Smooth muscle cell of the brain vasculature (primary cell): ENCODE measurements at regions not wholly inside any gene's neighbourhood (a gene's known extent, or its start where the extent isn't known, plus 50 kb on each side); places are given as distances from the start of the nearest gene placed in this dataset.
A peak's percentile ranks its signal among the peaks of the same experiment; 100 is the strongest.
"Not testable (repeated sequence)": the region's sequence is repeated elsewhere in the genome, so short reads cannot be mapped to it uniquely, and the experiment has no call there.

ENCODE experiments used
- DNase-seq: peaks from one replicate; pipeline ENCODE4 v3.0.0-alpha.2; 2012; ENCODE audit warnings: low read depth, low spot score

- no peak for DNase-seq
Measured at GRCh38 chr10:59037018-59037389, 139.4 kb upstream of the PHYHIPL start.

DNA sequence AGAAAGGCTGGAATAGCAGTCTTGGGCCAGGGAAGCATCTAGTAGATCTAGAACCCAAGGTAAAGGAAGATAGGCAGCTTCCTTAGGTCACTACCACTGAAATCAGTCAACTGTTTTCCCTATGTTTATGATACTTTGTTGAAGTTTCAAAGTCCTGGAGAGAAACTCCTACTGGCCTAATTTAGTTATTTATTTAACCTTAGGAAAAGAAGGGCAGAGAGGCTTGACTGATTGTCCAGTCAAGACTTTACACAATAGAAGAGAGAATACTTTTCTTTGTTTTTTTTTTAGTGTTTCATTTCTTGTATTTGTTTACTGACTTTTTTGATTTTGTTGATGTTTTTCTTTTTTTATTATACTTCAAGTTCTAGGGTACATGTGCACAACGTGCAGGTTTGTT lies 138.9 kb upstream of the PHYHIPL start:
- no peak for DNase-seq

GRCh38 chr10:59043358-59043757 lies 133.1 kb upstream of the PHYHIPL start:
- DNase-seq = not testable (repeated sequence)

- no peak for DNase-seq
Measured at GRCh38 chr10:59047180-59047579, 129.3 kb upstream of the PHYHIPL start.

GRCh38 chr10:59047957-59048618 lies 128.4 kb upstream of the PHYHIPL start:
- DNase-seq = no peak

GRCh38 chr10:59053502-59053901 lies 122.9 kb upstream of the PHYHIPL start:
- DNase-seq = not testable (repeated sequence)

DNA sequence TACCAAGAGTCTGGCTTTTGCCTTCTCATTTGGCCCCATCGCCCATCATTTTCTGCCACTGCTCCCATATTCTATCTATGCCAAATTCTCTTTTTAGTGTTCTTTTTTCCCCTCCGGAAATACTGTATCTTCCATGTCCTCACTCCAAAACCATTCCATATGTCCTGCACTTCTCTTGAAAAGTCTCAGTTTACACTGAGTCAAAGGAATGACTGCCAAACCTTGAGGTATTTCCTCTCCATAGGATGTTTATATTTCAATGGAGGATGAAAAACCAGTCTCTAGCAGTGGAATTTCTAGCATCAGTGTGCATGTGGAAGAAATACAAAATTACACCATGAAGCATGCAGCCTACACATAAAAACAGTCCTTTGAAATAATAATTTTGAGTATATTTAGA lies 121.4 kb upstream of the PHYHIPL start:
- DNase-seq = no peak

- DNase-seq = no peak
Measured at GRCh38 chr10:59057345-59057744, 119.1 kb upstream of the PHYHIPL start.

- DNase-seq = no peak
Measured at GRCh38 chr10:59060852-59061251, 115.6 kb upstream of the PHYHIPL start.

DNA sequence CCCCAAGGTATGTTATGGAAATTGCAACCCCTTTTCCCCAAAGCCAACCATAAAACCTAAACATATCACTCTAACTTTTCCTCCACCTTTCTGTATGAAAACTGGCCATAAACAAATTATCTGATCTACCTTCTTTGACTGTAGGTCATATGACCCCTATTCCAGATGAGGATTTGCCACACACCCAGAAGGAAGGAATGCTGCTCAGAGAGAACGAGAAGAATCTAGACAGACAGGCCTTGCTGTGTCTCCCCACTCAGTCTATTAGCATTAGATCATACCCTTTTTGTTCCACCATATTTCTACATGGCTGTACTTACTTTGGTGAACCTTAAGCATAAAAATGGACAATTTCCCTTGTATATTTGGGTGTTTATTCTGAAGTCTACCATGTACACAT lies 113.0 kb upstream of the PHYHIPL start:
- no peak for DNase-seq

DNA sequence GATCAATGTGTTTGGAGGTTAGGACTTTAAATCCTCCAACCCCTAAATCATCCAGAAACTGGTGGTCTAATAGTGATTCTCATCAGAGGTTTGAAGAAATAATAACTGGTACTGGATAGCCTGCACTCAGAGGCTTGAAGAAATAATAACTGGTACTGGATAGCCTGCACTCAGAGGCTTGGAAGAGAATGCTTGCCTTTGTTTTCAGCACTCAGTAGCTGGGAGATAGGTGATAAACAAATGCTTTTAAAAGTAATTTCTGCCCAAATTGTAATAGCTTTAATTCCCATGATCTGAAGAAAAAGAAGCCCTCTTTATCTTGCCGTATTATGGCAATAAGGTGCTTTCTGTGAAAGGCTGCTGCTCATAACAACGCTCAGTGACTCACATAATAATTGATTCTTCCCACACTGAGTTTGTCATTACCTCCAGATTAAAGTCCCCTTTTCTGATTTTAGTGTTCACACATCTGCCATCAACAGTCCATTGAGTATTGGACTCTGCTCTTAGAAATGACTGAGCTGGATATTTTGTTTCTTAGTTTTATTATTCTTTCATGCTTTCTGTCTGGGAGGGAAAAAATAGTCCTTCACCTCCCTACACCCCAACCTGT lies 112.3 kb upstream of the PHYHIPL start:
- DNase-seq = no peak

DNA sequence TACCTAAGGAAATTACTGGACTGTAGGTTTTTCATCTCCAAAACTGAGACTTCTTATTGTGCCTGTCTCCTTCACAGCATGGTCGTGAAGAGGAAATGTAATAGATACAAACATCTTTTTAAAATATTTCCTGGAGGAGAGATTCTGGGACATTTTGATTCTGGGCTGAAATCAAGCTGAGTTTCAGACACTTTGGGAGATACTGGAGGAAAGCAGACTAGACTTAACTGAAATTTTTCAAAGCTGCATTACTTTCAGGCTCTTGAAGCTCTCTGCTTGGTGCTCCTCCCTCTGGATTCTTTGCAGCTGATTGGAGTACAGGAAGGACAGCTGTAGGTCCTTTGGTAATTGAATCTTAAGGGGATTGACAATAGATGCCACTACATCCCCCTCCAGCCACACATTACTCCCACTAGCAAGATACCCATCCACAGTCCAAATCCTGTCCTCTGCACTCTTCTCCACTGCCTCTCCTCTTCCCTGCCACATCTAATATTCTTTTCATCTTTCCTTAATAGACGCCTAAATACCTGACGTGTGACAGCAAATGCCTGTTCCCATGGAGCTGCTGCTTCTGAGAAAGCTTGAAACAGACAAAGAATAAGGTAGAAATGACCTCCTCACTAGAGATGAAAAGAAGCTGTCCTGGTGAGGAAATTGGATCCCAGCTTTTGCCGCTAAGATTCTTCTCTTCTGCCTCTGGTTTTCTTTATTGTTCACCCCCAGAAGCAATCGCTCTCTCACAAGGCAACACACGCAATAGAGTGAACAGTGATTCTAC lies 111.5 kb upstream of the PHYHIPL start:
- no peak for DNase-seq

DNA sequence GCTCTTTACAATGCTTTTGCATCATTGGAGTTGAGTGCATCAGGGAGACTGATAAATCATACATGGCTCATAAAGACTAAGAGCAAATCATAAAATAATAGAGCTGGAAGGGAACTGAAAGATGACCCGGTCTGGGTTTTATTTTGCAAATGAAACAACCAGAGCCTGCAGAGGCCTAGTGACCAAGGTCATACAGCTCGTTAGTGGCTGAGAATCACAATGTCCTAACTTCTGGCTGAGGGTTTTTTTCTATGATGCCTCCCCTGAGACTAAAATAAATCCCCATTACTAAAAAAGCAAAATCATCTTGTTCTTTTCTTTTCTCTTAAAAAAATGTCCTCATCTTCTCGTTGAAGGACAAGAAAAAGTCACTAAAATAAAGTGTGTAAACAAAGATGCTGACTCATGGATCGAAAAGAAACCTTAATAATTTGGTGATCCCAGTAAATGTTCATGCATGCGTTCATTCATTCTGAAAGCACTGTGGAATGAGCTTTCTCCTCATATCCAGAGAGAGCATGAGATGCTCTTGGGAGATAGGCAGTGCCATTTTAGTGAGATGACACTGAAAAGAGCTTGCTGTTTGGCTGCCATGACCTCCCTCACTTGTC lies 107.8 kb upstream of the PHYHIPL start:
- no peak for DNase-seq

DNA sequence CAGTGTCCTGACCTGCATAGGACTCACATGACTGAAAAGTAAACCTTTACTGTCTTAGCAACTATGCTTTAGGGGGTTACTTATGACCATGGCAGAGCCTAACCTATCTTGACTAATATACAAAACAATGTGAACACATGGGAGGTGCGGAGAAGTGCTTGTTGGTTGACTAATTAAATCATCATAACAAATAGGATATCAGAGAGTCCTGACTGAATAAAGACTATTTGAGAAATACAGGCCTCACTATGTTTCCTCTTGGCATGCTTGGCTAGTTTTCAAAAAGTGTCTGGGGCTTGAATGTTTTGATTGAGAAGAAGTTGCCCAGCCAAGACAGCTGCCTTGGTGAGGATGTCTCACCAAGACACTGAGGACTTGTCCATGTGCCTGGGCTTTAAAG lies 104.4 kb upstream of the PHYHIPL start:
- DNase-seq = no peak

- no peak for DNase-seq
Measured at GRCh38 chr10:59073456-59074053, 102.9 kb upstream of the PHYHIPL start.

GRCh38 chr10:59075576-59075975 lies 100.9 kb upstream of the PHYHIPL start:
- no peak for DNase-seq

GRCh38 chr10:59077855-59078254 lies 98.6 kb upstream of the PHYHIPL start:
- DNase-seq = no peak

GRCh38 chr10:59078978-59079377 lies 97.5 kb upstream of the PHYHIPL start:
- DNase-seq = no peak

- DNase-seq = peak; percentile 45
Measured at GRCh38 chr10:59079386-59080226, 96.8 kb upstream of the PHYHIPL start.

DNA sequence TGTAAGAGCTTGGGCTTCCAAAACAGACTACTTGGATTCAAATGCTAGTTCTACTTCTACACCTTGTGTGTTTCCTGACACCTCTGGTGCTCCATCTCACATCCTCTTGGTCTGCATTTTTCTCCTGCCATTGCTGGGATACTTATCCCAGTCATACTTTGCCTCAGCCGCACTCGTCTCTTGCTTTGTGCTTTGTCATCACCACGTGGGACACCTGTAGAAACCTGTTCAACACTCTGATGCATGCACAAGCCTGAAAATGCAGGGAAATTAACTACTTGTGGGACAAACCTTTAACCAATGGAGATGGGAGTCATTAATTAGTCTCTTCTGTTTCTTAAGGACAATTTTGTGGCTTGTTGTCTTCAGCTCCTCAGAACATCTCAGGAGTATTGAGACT lies 94.2 kb upstream of the PHYHIPL start:
- DNase-seq = no peak

DNA sequence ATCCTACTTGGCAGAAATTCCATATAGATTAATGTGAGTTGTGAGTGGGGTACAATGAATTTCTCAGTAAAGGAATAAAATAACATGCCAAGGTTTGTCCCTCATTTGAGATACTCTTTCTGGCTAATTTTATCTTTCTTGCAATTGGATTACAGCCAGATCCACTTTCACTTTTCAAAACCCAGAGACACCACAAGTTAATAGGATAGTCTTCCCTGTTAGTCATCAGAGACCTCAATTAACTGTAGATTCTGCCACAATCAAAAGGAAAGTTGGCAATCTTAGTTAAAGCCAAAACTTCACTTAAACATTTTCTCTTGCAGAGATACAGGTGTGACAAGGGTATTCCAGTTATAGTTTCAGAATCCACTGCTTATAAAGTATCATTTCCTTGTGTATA lies 91.4 kb upstream of the PHYHIPL start:
- DNase-seq = no peak
